ENCODE measurements at regions not wholly inside any gene's neighbourhood (a gene's known extent, or its start where the extent isn't known, plus 50 kb on each side); places are given as distances from the start of the nearest gene placed in this dataset.

GRCh38 chr6:97639702-97640101, 356.7 kb upstream of the MMS22L start:
- Mint-ChIP-seq H3K27me3 (no peaks in the 10 kb centered on the region), H3K9me3 (ENCODE audit: insufficient read depth) (peaks cover 6% of the 10 kb centered on the region), H3K27ac (no peak overlapping the region), H3K4me1 (no peaks in the 10 kb centered on the region), H3K4me3 (no peak overlapping the region)
- ChIA-PET CTCF (no interaction called here), POLR2A (interaction anchor here (0.5 kb wide), 1 partner anchor 11 kb away, joined by 3 read pairs; no protein-coding TSS in a partner anchor)
- Histone ChIP-seq H3K27ac (ENCODE audit: low read length in 2 of 2) (no peak overlapping the region), H3K4me3 (ENCODE audit: control extremely low read depth in 1 of 5, extremely low read depth in 1 of 5, insufficient read depth in 1 of 5, low read depth in 2 of 5, low read length in 4 of 5) (no peak overlapping the region), H3K4me2 (replicated peaks; ENCODE audit: low read depth, low read length, poor library complexity, severe bottlenecking) (no peak overlapping the region), H3K9me3 (ENCODE audit: control extremely low read depth in 1 of 3, control insufficient read depth in 2 of 3, insufficient read depth in 1 of 3, low read length in 2 of 3) (no peaks in the 10 kb centered on the region), H3K4me1 (ENCODE audit: control insufficient read depth in 2 of 2, insufficient read depth in 2 of 2, low read length in 2 of 2) (no peaks in the 10 kb centered on the region), H3K9ac (ENCODE audit: low read length) (no peak overlapping the region), H4K20me1 (ENCODE audit: control insufficient read depth, insufficient read depth, low read length, poor library complexity, severe bottlenecking) (no peaks in the 10 kb centered on the region), H3K36me3 (replicated peaks in 1 of 2; ENCODE audit: control extremely low read depth in 1 of 2, control insufficient read depth in 1 of 2, extremely low read depth in 1 of 2, insufficient read depth in 2 of 2, low read length in 1 of 2) (no peaks in the 10 kb centered on the region), H3K79me2 (ENCODE audit: control insufficient read depth, insufficient read depth, low read length) (no peaks in the 10 kb centered on the region), H2AFZ (ENCODE audit: insufficient read depth, low read depth, low read length, poor library complexity, severe bottlenecking) (no peak overlapping the region), H3K27me3 (replicated peaks in 1 of 4; ENCODE audit: control extremely low read depth in 1 of 4, control insufficient read depth in 3 of 4, insufficient read depth in 4 of 4, low read length in 3 of 4) (no peaks in the 10 kb centered on the region)
- no CpG with 5 or more reads among the region's 1 CpG for WGBS (ENCODE audit: insufficient coverage)
- intact Hi-C loops (cut with micrococcal nuclease), result no loop called here
- TF ChIP-seq EZH2 (IDR thresholded peaks at IDR 0.05; ENCODE audit: borderline replicate concordance, insufficient read depth, low read depth, low read length, poor library complexity, severe bottlenecking), result no peak
- TF ChIP-seq, protein P1, sequence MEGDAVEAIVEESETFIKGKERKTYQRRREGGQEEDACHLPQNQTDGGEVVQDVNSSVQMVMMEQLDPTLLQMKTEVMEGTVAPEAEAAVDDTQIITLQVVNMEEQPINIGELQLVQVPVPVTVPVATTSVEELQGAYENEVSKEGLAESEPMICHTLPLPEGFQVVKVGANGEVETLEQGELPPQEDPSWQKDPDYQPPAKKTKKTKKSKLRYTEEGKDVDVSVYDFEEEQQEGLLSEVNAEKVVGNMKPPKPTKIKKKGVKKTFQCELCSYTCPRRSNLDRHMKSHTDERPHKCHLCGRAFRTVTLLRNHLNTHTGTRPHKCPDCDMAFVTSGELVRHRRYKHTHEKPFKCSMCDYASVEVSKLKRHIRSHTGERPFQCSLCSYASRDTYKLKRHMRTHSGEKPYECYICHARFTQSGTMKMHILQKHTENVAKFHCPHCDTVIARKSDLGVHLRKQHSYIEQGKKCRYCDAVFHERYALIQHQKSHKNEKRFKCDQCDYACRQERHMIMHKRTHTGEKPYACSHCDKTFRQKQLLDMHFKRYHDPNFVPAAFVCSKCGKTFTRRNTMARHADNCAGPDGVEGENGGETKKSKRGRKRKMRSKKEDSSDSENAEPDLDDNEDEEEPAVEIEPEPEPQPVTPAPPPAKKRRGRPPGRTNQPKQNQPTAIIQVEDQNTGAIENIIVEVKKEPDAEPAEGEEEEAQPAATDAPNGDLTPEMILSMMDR (IDR thresholded peaks at IDR 0.05), result no peak
- ATAC-seq (ENCODE audit: low read depth) (no peak), DNase-seq (no peak)

- TF ChIP-seq EZH2 (IDR thresholded peaks at IDR 0.05; ENCODE audit: borderline replicate concordance, insufficient read depth, low read depth, low read length, poor library complexity, severe bottlenecking), result no peak
- TF ChIP-seq, protein P1 (IDR thresholded peaks at IDR 0.05), result no peak
- Histone ChIP-seq H3K4me3 (ENCODE audit: control extremely low read depth in 1 of 5, extremely low read depth in 1 of 5, insufficient read depth in 1 of 5, low read depth in 2 of 5, low read length in 4 of 5) (no peak overlapping the region), H3K4me1 (ENCODE audit: control insufficient read depth in 2 of 2, insufficient read depth in 2 of 2, low read length in 2 of 2) (no peaks in the 10 kb centered on the region), H3K79me2 (ENCODE audit: control insufficient read depth, insufficient read depth, low read length) (no peaks in the 10 kb centered on the region), H3K27ac (ENCODE audit: low read length in 2 of 2) (no peak overlapping the region), H3K4me2 (replicated peaks; ENCODE audit: low read depth, low read length, poor library complexity, severe bottlenecking) (no peak overlapping the region), H3K27me3 (replicated peaks in 1 of 4; ENCODE audit: control extremely low read depth in 1 of 4, control insufficient read depth in 3 of 4, insufficient read depth in 4 of 4, low read length in 3 of 4) (no peaks in the 10 kb centered on the region), H4K20me1 (ENCODE audit: control insufficient read depth, insufficient read depth, low read length, poor library complexity, severe bottlenecking) (no peaks in the 10 kb centered on the region), H3K36me3 (replicated peaks in 1 of 2; ENCODE audit: control extremely low read depth in 1 of 2, control insufficient read depth in 1 of 2, extremely low read depth in 1 of 2, insufficient read depth in 2 of 2, low read length in 1 of 2) (no peaks in the 10 kb centered on the region), H3K9me3 (ENCODE audit: control extremely low read depth in 1 of 3, control insufficient read depth in 2 of 3, insufficient read depth in 1 of 3, low read length in 2 of 3) (no peaks in the 10 kb centered on the region), H2AFZ (ENCODE audit: insufficient read depth, low read depth, low read length, poor library complexity, severe bottlenecking) (no peak overlapping the region), H3K9ac (ENCODE audit: low read length) (no peak overlapping the region)
- POLR2A ChIA-PET, result no interaction called here
- CTCF ChIA-PET, result no interaction called here
- H3K4me3 Mint-ChIP-seq, result no peak overlapping the region
- no peaks in the 10 kb centered on the region for H3K4me1 Mint-ChIP-seq
- H3K9me3 Mint-ChIP-seq (ENCODE audit: insufficient read depth), result peaks cover 4% of the 10 kb centered on the region
- ATAC-seq (ENCODE audit: low read depth) (no peak), DNase-seq (no peak)
- H3K27ac Mint-ChIP-seq, result no peak overlapping the region
- H3K27me3 Mint-ChIP-seq, result no peaks in the 10 kb centered on the region
- intact Hi-C loops (cut with micrococcal nuclease), result no loop called here
- WGBS (ENCODE audit: insufficient coverage), result no CpG with 5 or more reads among the region's 2 CpGs
Observed at GRCh38 chr6:97644353-97644752, 361.3 kb upstream of the MMS22L start.

Data from B cell (primary cell).